GDM1 (cell line): ENCODE measurements at regions not wholly inside any gene's neighbourhood (a gene's known extent, or its start where the extent isn't known, plus 50 kb on each side); places are given as distances from the start of the nearest gene placed in this dataset.

ENCODE experiments used
- DNase-seq: peaks from one replicate; lab custom pipeline; 2025; lab: John Stamatoyannopoulos, UW

- DNase-seq: no peak
Measured at GRCh38 chr7:96410126-96410839, 88.4 kb upstream of the SLC25A13 start.

- DNase-seq: no peak
Measured at GRCh38 chr7:96408881-96409280, 87.0 kb upstream of the SLC25A13 start.

GRCh38 chr7:96407427-96407826 lies 85.5 kb upstream of the SLC25A13 start:
- no peak for DNase-seq

- DNase-seq: no peak
Measured at GRCh38 chr7:96402913-96403312, 81.0 kb upstream of the SLC25A13 start.

GRCh38 chr7:96401200-96401599 lies 79.3 kb upstream of the SLC25A13 start:
- DNase-seq: no peak

GRCh38 chr7:96400518-96400917 lies 78.6 kb upstream of the SLC25A13 start:
- DNase-seq: no peak

GRCh38 chr7:96400001-96400400 lies 78.1 kb upstream of the SLC25A13 start:
- no peak for DNase-seq

GRCh38 chr7:96397936-96398598 lies 76.2 kb upstream of the SLC25A13 start:
- DNase-seq: no peak

GRCh38 chr7:96388620-96389383 lies 66.9 kb upstream of the SLC25A13 start:
- no peak for DNase-seq

- DNase-seq: no peak
Measured at GRCh38 chr7:96388166-96388565, 66.3 kb upstream of the SLC25A13 start.

GRCh38 chr7:96380111-96380512 lies 58.2 kb upstream of the SLC25A13 start:
- DNase-seq: no peak

GRCh38 chr7:96377399-96377798 lies 55.5 kb upstream of the SLC25A13 start:
- DNase-seq: no peak
